Activated T-cell treated with anti-CD3 and anti-CD28 coated beads, Interleukin-2, amount 50 U/mL, for 24 hours (primary cell): ENCODE measurements at regions not wholly inside any gene's neighbourhood (a gene's known extent, or its start where the extent isn't known, plus 50 kb on each side); places are given as distances from the start of the nearest gene placed in this dataset.

Experiments used
- DNase-seq: peaks from one replicate; pipeline ENCODE4 v3.0.0-alpha.2; 2020
- H3K27ac Mint-ChIP-seq: 2 replicates; pipeline ENCODE4 v1.8.0; 2020; ENCODE audit warnings: mild to moderate bottlenecking, mixed read lengths
- H3K27me3 Mint-ChIP-seq: 2 replicates; pipeline ENCODE4 v1.8.0; 2020; ENCODE audit warnings: mixed read lengths
- H3K36me3 Mint-ChIP-seq: 2 replicates; pipeline ENCODE4 v1.8.0; 2020; ENCODE audit warnings: low read depth, mixed read lengths
- H3K4me1 Mint-ChIP-seq: 2 replicates; pipeline ENCODE4 v1.8.0; 2020; ENCODE audit warnings: low read depth, mixed read lengths
- H3K4me3 Mint-ChIP-seq: 2 replicates; pipeline ENCODE4 v1.8.0; 2020; ENCODE audit warnings: mild to moderate bottlenecking, moderate library complexity, mixed read lengths
- H3K9me3 Mint-ChIP-seq: 2 replicates; pipeline ENCODE4 v1.8.0; 2020; ENCODE audit warnings: mixed read lengths

DNA sequence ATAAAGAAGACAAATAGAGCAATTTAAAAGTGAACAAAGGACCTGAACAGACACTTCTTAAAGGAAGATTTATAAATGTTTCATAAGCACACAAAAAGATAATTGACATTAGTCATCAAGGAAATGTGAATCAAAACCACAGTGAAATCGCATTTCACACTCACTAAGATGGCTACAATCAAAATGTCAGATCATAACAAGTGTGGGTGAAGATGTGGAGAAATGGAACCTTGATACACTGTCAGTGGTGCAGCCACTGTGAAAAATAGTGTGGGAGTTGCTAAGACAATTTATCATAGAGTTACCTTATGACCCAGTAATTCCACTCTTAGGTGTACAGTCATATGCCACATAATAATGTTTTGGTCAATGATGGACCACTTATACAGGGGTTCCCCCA, 54.5 kb upstream of the HTR4 start:
- no peak for DNase-seq
- Mint-ChIP-seq H3K36me3 (no peaks in the 10 kb centered on the region), H3K4me3 (no peak overlapping the region), H3K9me3 (peaks cover 3% of the 10 kb centered on the region), H3K27ac (peak overlapping the region; percentile 75), H3K27me3 (peaks cover 35% of the 10 kb centered on the region), H3K4me1 (peaks cover 33% of the 10 kb centered on the region)

DNA sequence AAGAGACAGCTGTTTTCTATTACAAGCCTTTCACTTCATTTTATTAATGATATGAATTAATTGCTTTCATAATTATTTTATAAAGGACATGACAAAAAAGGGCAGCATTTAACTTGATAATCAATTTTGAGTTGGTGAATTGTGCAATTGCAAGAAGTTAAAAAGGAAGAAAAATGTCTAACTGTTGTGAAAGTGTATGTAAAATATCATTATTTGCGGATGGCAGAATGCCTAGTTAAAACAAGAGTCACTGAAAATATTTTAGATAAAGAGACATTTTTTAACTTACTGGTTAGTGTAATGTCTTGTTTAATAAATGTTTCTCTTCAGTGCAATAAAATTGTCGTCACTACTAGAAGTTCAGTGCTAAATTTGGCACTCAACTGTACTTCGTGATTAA, 57.6 kb upstream of the HTR4 start:
- H3K27ac Mint-ChIP-seq = no peak overlapping the region
- no peak overlapping the region for H3K4me3 Mint-ChIP-seq
- no peak for DNase-seq
- H3K4me1 Mint-ChIP-seq = peaks cover 41% of the 10 kb centered on the region
- H3K36me3 Mint-ChIP-seq = no peaks in the 10 kb centered on the region
- peaks cover 3% of the 10 kb centered on the region for H3K9me3 Mint-ChIP-seq
- H3K27me3 Mint-ChIP-seq = peaks cover 45% of the 10 kb centered on the region

DNA sequence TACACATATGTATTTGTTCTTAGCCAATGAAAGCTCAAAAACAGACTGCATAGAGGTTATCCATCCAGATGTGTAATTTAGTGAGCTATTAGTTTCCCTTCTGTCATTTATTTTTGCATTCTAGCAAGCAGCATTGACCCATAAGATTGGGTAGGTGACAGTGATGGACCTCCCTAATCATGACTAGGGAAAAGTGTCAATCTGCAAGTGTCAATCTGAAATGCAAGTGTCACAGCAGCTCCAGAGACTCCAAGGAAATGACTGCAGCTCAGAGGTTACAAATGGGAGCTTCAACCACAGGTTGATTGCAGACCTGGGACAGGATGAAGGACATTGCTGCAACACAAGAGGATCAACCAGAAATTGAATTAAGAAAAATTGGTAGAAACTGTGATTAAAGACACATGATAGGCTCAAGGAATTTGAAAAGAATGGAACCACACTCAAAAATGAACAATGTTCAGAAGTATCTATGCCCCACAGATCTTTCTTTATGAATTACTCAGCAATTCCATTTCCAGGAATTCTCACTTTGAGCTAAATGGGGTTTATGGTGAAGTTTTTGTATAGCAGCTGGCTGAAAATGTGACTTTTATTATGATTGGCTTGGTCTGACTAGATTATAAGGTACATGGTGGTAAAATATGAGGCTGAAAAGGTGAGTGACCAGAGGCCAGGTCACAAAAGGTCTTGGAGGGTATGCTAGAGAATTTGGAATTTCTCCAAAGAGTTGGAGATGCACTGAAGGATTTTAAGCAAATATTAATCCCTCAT, 59.6 kb upstream of the HTR4 start:
- H3K4me1 Mint-ChIP-seq = peaks cover 31% of the 10 kb centered on the region
- H3K27me3 Mint-ChIP-seq = peaks cover 63% of the 10 kb centered on the region
- H3K36me3 Mint-ChIP-seq = no peaks in the 10 kb centered on the region
- no peak for DNase-seq
- H3K4me3 Mint-ChIP-seq = no peak overlapping the region
- no peak overlapping the region for H3K27ac Mint-ChIP-seq
- H3K9me3 Mint-ChIP-seq = peaks cover 3% of the 10 kb centered on the region

DNA sequence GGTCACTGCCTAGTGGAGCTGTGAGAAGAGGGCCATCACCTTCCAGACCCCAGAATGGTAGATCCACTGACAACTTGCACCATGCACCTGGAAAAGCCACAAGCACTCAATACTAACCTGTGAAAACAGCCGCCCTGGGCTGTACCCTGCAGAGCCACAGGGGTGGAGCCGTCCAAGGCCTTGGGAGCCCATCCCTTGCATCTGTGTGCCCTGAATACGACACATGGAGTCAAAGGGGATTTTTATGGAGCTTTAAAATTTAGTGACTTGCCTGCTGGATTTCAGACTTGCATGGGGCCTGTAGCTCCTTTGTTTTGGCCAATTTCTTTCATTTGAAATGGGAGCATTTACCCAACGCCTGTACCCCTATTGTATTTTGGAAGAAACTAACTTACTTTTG, 62.4 kb upstream of the HTR4 start:
- H3K4me3 Mint-ChIP-seq = no peak overlapping the region
- peaks cover 21% of the 10 kb centered on the region for H3K4me1 Mint-ChIP-seq
- peaks cover 72% of the 10 kb centered on the region for H3K27me3 Mint-ChIP-seq
- no peaks in the 10 kb centered on the region for H3K36me3 Mint-ChIP-seq
- H3K9me3 Mint-ChIP-seq = no peaks in the 10 kb centered on the region
- H3K27ac Mint-ChIP-seq = no peak overlapping the region
- no peak for DNase-seq

DNA sequence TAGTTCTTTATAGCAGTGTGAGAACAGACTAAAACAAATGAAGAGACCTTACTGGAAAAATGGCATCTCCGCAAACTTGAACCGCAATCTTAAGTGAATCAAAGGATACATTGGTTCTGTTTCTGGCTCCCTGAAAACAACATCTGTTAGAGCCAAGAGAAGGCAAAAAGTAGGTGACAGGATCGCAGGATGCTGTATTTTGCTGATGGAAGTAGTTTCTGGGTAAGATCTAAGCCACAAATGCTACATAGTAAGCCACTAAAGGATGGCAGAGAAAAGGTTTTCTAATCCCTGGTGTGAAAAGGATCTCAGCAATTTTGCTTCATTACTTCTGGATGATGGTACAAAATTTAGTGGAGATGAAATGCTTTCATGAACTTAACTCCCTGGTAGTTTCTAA, 63.3 kb upstream of the HTR4 start:
- Mint-ChIP-seq H3K4me1 (peaks cover 21% of the 10 kb centered on the region), H3K4me3 (no peak overlapping the region), H3K27me3 (peaks cover 71% of the 10 kb centered on the region), H3K9me3 (no peaks in the 10 kb centered on the region), H3K36me3 (no peaks in the 10 kb centered on the region), H3K27ac (no peak overlapping the region)
- no peak for DNase-seq

DNA sequence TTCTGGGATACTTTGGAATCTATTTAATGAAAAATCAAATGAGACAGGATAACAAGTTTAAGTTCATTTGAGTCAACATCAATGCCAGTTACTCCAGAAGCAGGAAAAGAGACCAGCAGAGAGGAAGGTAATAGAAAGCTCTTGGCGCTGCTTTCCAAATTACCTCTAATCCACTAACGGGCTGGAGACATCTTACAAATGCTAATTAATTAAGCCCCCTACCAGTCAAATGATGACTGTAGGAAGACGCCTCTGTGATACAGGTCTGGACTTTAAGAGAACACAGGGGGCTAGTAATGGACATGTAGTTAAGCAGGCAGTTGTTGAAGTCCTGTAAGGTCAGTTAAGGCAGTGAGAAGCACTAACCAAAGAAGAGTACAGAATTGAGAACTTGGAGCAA, 65.3 kb upstream of the HTR4 start:
- H3K4me3 Mint-ChIP-seq = no peak overlapping the region
- H3K36me3 Mint-ChIP-seq = no peaks in the 10 kb centered on the region
- peaks cover 8% of the 10 kb centered on the region for H3K4me1 Mint-ChIP-seq
- H3K27me3 Mint-ChIP-seq = peaks cover 74% of the 10 kb centered on the region
- H3K27ac Mint-ChIP-seq = no peak overlapping the region
- DNase-seq = no peak
- no peaks in the 10 kb centered on the region for H3K9me3 Mint-ChIP-seq

GRCh38 chr5:148720257-148720656, 65.9 kb upstream of the HTR4 start:
- Mint-ChIP-seq H3K36me3 (no peaks in the 10 kb centered on the region), H3K4me3 (no peak overlapping the region), H3K9me3 (no peaks in the 10 kb centered on the region), H3K27ac (no peak overlapping the region), H3K4me1 (peaks cover 3% of the 10 kb centered on the region), H3K27me3 (peaks cover 70% of the 10 kb centered on the region)
- no peak for DNase-seq

GRCh38 chr5:148723143-148723542, 68.8 kb upstream of the HTR4 start:
- H3K27ac Mint-ChIP-seq = no peak overlapping the region

DNA sequence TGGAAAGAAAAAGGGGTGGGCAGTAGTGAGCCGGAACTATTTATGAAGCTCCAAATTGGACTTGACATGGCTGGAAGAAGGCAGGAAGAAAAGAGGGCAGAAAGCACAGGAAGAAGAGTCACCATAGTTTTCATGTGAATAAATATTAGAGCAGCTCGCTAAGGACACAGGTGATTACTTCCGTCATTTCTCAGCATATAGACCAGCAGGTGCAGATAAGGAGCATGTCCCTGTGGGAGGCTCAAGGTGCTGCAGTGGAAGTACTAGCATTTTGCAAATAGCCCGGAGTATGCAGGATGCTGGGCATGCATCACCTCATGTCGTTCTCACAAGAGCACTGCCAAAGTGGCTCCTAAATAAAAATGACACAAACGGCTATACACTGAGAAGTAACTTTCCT, 71.3 kb upstream of the HTR4 start:
- Mint-ChIP-seq H3K36me3 (no peaks in the 10 kb centered on the region), H3K27me3 (peaks cover 33% of the 10 kb centered on the region), H3K4me1 (peaks cover 2% of the 10 kb centered on the region), H3K9me3 (no peaks in the 10 kb centered on the region), H3K27ac (no peak overlapping the region), H3K4me3 (no peak overlapping the region)
- DNase-seq = no peak

More at GRCh38 chr5:148723143-148723542, 68.8 kb upstream of the HTR4 start:
- peaks cover 49% of the 10 kb centered on the region for H3K27me3 Mint-ChIP-seq
- H3K9me3 Mint-ChIP-seq = no peaks in the 10 kb centered on the region
- no peaks in the 10 kb centered on the region for H3K4me1 Mint-ChIP-seq
- H3K36me3 Mint-ChIP-seq = no peaks in the 10 kb centered on the region
- no peak for DNase-seq
- H3K4me3 Mint-ChIP-seq = no peak overlapping the region

DNA sequence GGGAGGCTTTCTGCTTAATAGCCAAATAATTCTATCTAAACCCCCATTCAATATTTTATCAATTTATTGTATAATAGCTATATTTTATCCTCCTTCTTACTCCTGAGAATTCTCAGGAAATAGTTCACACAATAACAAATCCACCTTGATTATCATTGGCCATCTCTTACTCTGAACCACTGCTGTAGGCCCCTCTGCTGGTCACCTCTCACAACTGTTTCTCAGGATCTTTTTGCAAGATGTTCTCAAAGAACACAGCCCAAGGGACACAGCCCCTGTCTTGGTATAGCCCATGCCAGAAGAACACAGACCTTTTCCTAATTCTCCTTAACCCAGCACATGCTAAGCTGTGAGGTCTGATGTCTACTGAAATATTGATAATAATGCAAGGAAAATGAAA, 74.9 kb upstream of the HTR4 start:
- Mint-ChIP-seq H3K4me1 (peaks cover 13% of the 10 kb centered on the region), H3K36me3 (no peaks in the 10 kb centered on the region), H3K9me3 (no peaks in the 10 kb centered on the region), H3K27ac (no peak overlapping the region), H3K4me3 (no peak overlapping the region), H3K27me3 (peaks cover 20% of the 10 kb centered on the region)
- DNase-seq = no peak

- H3K36me3 Mint-ChIP-seq = no peaks in the 10 kb centered on the region
- H3K4me1 Mint-ChIP-seq = peaks cover 13% of the 10 kb centered on the region
- H3K9me3 Mint-ChIP-seq = no peaks in the 10 kb centered on the region
- no peak for DNase-seq
- H3K27ac Mint-ChIP-seq = no peak overlapping the region
- no peak overlapping the region for H3K4me3 Mint-ChIP-seq
- H3K27me3 Mint-ChIP-seq = peaks cover 15% of the 10 kb centered on the region
These were observed 75.9 kb upstream of the HTR4 start for GRCh38 chr5:148730270-148730669.

GRCh38 chr5:148730942-148731898, 76.9 kb upstream of the HTR4 start:
- peak overlapping the region; percentile 34 for H3K4me3 Mint-ChIP-seq
- peaks cover 13% of the 10 kb centered on the region for H3K4me1 Mint-ChIP-seq
- no peaks in the 10 kb centered on the region for H3K9me3 Mint-ChIP-seq
- no peaks in the 10 kb centered on the region for H3K36me3 Mint-ChIP-seq
- peak; percentile 51 for DNase-seq
- no peak overlapping the region for H3K27ac Mint-ChIP-seq
- peaks cover 15% of the 10 kb centered on the region for H3K27me3 Mint-ChIP-seq

GRCh38 chr5:148732692-148733091, 78.4 kb upstream of the HTR4 start:
- Mint-ChIP-seq H3K9me3 (no peaks in the 10 kb centered on the region), H3K4me1 (peaks cover 13% of the 10 kb centered on the region), H3K36me3 (no peaks in the 10 kb centered on the region), H3K27me3 (peaks cover 18% of the 10 kb centered on the region), H3K4me3 (no peak overlapping the region), H3K27ac (no peak overlapping the region)
- DNase-seq = no peak

GRCh38 chr5:148733601-148734438, 79.5 kb upstream of the HTR4 start:
- H3K4me1 Mint-ChIP-seq = peaks cover 13% of the 10 kb centered on the region

More at GRCh38 chr5:148733601-148734438, 79.5 kb upstream of the HTR4 start:
- Mint-ChIP-seq H3K9me3 (no peaks in the 10 kb centered on the region), H3K36me3 (no peaks in the 10 kb centered on the region), H3K4me3 (no peak overlapping the region), H3K27me3 (peaks cover 27% of the 10 kb centered on the region), H3K27ac (peak overlapping the region; percentile 45)
- DNase-seq = peak; percentile 65
